PFSK-1 (cell line): ENCODE measurements at regions not wholly inside any gene's neighbourhood (a gene's known extent, or its start where the extent isn't known, plus 50 kb on each side); places are given as distances from the start of the nearest gene placed in this dataset.

Source experiments
- FOXP2 ChIP-seq: optimal IDR thresholded peaks from 2 replicates; pipeline ENCODE3; 2011; ENCODE audit warnings: borderline replicate concordance, control low read depth, inconsistent platforms; ENCODE audit not compliant: insufficient read depth; ENCODE audit errors: extremely low read length, extremely low read depth
- POLR2AphosphoS5 ChIP-seq: IDR thresholded peaks from 2 replicates; pipeline ENCODE4 v1.6.1; 2012; ENCODE audit warnings: low read depth, mild to moderate bottlenecking, control low read depth, low read length, moderate library complexity
- SIN3A ChIP-seq: IDR thresholded peaks from 2 replicates; pipeline ENCODE4 v1.6.1; 2012; ENCODE audit warnings: mild to moderate bottlenecking, low read length, moderate library complexity, borderline replicate concordance; ENCODE audit not compliant: insufficient read depth
- TAF1 ChIP-seq: IDR thresholded peaks from 2 replicates; pipeline ENCODE4 v1.6.1; 2012; ENCODE audit warnings: low read length, control low read depth, borderline replicate concordance; ENCODE audit not compliant: insufficient read depth
- TF ChIP-seq, protein P1 (sequence below), 2 experiments: IDR thresholded peaks; 2 replicates each; pipeline versions ENCODE4 v1.6.1 to v1.8.0; 2011 to 2012; ENCODE audit warnings: low read depth in 2 of 2, low read length in 2 of 2, control low read depth in 1 of 2, inconsistent platforms in 1 of 2, mild to moderate bottlenecking in 1 of 2, moderate library complexity in 1 of 2; ENCODE audit not compliant: insufficient read depth in 1 of 2

GRCh38 chr11:80414181-80415165, 973.6 kb upstream of the TENM4 start:
- no peak for TF ChIP-seq TAF1
- TF ChIP-seq, protein P1, sequence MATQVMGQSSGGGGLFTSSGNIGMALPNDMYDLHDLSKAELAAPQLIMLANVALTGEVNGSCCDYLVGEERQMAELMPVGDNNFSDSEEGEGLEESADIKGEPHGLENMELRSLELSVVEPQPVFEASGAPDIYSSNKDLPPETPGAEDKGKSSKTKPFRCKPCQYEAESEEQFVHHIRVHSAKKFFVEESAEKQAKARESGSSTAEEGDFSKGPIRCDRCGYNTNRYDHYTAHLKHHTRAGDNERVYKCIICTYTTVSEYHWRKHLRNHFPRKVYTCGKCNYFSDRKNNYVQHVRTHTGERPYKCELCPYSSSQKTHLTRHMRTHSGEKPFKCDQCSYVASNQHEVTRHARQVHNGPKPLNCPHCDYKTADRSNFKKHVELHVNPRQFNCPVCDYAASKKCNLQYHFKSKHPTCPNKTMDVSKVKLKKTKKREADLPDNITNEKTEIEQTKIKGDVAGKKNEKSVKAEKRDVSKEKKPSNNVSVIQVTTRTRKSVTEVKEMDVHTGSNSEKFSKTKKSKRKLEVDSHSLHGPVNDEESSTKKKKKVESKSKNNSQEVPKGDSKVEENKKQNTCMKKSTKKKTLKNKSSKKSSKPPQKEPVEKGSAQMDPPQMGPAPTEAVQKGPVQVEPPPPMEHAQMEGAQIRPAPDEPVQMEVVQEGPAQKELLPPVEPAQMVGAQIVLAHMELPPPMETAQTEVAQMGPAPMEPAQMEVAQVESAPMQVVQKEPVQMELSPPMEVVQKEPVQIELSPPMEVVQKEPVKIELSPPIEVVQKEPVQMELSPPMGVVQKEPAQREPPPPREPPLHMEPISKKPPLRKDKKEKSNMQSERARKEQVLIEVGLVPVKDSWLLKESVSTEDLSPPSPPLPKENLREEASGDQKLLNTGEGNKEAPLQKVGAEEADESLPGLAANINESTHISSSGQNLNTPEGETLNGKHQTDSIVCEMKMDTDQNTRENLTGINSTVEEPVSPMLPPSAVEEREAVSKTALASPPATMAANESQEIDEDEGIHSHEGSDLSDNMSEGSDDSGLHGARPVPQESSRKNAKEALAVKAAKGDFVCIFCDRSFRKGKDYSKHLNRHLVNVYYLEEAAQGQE (IDR thresholded peaks at IDR 0.05; ENCODE audit: insufficient read depth in 1 of 2, low read depth in 2 of 2, low read length in 2 of 2) = no peak
- TF ChIP-seq FOXP2 = no peak
- TF ChIP-seq POLR2AphosphoS5 = no peak
- no peak for TF ChIP-seq SIN3A

GRCh38 chr11:80412604-80413003, 971.8 kb upstream of the TENM4 start:
- TF ChIP-seq TAF1 = no peak
- TF ChIP-seq, protein P1 (IDR thresholded peaks at IDR 0.05; ENCODE audit: insufficient read depth in 1 of 2, low read depth in 2 of 2, low read length in 2 of 2) = no peak
- TF ChIP-seq POLR2AphosphoS5 = no peak
- no peak for TF ChIP-seq SIN3A
- TF ChIP-seq FOXP2 = no peak

DNA sequence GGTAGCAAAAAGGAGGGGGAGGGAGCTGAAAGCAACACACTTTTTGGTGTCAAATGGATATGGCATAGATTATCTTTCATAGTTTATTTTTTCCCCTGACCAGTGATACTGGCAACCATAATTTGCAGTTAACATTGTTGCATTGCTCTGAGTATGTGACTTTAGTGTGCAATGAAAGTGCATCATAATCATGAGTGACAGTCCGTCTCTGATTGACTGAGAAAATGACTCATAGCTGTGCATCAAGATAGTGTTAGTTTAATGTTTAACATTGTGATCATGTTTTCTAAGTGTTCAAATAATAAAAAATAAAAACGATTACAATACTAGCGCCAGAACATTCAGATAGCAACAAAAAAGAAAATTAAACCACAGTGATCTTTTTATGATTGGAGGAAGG, 952.4 kb upstream of the TENM4 start:
- TF ChIP-seq SIN3A (no peak), FOXP2 (no peak), TAF1 (no peak), POLR2AphosphoS5 (no peak)
- TF ChIP-seq, protein P1 (IDR thresholded peaks at IDR 0.05; ENCODE audit: insufficient read depth in 1 of 2, low read depth in 2 of 2, low read length in 2 of 2) = no peak

DNA sequence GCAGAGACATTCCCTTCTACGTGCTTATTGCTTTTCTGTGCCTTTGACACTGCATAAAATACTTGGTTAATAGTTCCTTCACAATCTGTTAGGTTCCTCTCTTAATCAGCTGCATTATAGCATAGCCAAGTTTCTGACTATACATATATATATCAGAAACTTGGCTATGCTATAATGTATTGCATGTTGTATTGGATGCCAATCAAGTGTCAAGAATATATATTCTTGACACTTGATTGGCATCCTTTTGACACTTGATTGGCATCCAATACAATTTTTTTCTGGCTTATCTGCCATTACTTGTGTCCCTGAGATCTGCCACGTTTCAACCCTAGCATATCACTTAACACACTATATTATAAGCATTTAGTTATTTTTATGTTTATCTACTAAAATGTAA, 949.7 kb upstream of the TENM4 start:
- TF ChIP-seq FOXP2 (no peak), POLR2AphosphoS5 (no peak), TAF1 (no peak)
- TF ChIP-seq, protein P1 (IDR thresholded peaks at IDR 0.05; ENCODE audit: insufficient read depth in 1 of 2, low read depth in 2 of 2, low read length in 2 of 2) = no peak

DNA sequence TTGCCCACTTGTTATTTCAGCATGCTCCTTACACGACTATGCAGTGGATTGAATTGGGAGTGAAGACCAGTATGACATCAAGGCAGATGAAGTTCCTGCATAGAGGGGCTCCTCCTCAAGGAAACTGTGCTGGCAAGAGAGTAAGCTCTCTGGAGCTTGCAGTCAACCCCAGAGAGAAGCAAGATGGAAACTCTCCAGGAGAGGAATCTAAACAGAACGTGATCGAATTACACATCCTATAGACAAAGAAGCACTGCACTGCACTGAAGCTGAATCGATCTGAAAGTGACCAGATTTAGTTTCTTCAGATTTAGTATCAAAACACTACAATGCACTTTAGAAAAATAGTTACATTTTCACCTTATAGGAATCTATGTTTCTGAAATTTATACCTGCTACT, 947.7 kb upstream of the TENM4 start:
- TF ChIP-seq POLR2AphosphoS5 = no peak
- no peak for TF ChIP-seq SIN3A
- TF ChIP-seq TAF1 = no peak
- TF ChIP-seq, protein P1 (IDR thresholded peaks at IDR 0.05; ENCODE audit: insufficient read depth in 1 of 2, low read depth in 2 of 2, low read length in 2 of 2) = no peak
- TF ChIP-seq FOXP2 = no peak
